MM.1S (cell line): ENCODE measurements at regions not wholly inside any gene's neighbourhood (a gene's known extent, or its start where the extent isn't known, plus 50 kb on each side); places are given as distances from the start of the nearest gene placed in this dataset.

ENCODE experiments used
- EZH2phosphoT487 ChIP-seq: fragments of 300-600 bp; sonication (generic); IDR thresholded peaks from 2 replicates; pipeline ENCODE4 v1.6.1; 2018; ENCODE audit warnings: antibody characterized with exemption, low read length
- TF ChIP-seq, protein P1 (sequence below): fragments of 300-600 bp; sonication (generic); IDR thresholded peaks from 2 replicates; pipeline ENCODE4 v1.5.1; 2016; ENCODE audit warnings: antibody characterized with exemption, low read length, mixed read lengths

GRCh38 chr4:141376769-141377168, 156.1 kb downstream of the ZNF330 start:
- TF ChIP-seq, protein P1, sequence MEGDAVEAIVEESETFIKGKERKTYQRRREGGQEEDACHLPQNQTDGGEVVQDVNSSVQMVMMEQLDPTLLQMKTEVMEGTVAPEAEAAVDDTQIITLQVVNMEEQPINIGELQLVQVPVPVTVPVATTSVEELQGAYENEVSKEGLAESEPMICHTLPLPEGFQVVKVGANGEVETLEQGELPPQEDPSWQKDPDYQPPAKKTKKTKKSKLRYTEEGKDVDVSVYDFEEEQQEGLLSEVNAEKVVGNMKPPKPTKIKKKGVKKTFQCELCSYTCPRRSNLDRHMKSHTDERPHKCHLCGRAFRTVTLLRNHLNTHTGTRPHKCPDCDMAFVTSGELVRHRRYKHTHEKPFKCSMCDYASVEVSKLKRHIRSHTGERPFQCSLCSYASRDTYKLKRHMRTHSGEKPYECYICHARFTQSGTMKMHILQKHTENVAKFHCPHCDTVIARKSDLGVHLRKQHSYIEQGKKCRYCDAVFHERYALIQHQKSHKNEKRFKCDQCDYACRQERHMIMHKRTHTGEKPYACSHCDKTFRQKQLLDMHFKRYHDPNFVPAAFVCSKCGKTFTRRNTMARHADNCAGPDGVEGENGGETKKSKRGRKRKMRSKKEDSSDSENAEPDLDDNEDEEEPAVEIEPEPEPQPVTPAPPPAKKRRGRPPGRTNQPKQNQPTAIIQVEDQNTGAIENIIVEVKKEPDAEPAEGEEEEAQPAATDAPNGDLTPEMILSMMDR, result no peak
- no peak for TF ChIP-seq EZH2phosphoT487
